Activated CD8-positive, alpha-beta memory T cell treated with anti-CD3 and anti-CD28 coated beads, Interleukin-2, amount 50 U/mL, for 1 hour (primary cell): ENCODE measurements at regions not wholly inside any gene's neighbourhood (a gene's known extent, or its start where the extent isn't known, plus 50 kb on each side); places are given as distances from the start of the nearest gene placed in this dataset.

Experiments
- DNase-seq: peaks from one replicate; pipeline ENCODE4 v3.0.0-alpha.2; 2020; ENCODE audit errors: extremely low read depth

DNA sequence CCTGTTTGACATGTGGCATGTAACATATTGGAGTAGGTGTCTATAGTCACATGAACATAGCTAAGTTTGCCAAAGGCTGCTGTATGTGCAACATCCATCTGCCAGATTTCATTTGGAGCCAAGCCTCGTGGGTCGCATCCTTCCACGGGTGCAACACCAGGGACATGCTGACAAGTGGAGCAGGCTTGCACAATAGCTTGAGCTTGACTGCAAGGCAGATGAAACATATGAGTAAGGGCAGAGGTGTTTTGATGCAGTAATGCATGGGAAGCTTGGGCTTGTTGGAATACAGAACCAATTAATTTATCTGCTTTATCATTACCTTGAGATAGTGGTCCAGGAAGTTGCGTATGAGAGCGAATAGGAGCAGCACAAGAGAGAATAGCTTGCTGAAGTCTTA, 74.1 kb upstream of the BTN3A2 start:
- no peak for DNase-seq

GRCh38 chr6:26292709-26293108, 72.3 kb upstream of the BTN3A2 start:
- no peak for DNase-seq

- no peak for DNase-seq
These were observed 70.7 kb upstream of the BTN3A2 start for GRCh38 chr6:26294302-26294701.

- no peak for DNase-seq
These were observed 69.1 kb upstream of the BTN3A2 start for GRCh38 chr6:26295691-26296555.

- no peak for DNase-seq
These were observed 68.5 kb upstream of the BTN3A2 start for GRCh38 chr6:26296556-26296856.

- no peak for DNase-seq
These were observed 67.9 kb upstream of the BTN3A2 start for GRCh38 chr6:26296857-26297648.

DNA sequence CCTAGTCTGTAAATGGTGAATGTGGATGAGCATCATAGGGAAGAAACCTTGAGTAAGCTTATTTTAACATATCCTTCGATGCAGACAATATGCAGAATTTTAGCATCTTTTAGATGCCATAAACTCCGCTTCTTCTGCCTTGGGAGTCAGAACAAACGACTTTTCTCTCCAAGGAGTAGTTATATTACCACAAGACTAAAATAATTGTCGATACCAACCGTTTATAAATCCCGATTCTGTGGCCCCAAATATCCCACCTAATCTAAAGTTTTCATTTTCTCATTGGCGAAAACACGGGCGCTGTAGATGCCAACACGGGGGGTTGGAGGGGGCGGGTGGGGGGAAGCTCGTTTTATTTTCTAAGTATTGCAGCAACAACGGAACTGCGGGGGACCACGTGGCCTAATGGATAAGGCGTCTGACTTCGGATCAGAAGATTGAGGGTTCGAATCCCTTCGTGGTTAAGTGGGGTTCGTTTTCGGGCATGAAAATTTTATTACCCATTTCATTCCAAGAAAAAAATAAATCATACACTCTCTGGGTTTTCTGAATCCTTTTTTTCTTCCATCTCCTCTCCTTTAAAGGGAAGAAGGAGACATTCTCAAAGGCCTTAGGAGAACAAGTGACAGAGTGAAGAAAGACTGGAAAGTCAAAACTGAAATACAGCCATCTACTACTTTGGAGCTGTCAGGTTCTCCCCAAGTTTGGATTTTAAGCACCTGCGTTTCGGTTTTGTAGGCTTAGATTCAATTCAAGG, 65.5 kb upstream of the BTN3A2 start:
- no peak for DNase-seq

DNA sequence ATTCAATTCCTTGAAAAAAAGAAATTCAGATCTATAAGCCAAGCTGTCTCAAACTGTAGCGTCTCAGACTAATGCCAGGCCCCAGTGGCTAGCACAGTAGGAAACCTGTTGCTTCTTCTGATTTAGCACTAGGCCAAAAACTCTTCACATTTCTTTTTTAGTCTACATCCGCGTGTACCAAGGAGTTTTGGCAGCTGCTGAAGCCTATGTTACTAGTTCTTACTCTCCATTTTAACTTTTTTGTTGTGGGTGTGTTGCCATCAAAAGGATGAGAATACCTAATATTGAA, 65.0 kb upstream of the BTN3A2 start:
- DNase-seq: no peak

- DNase-seq: no peak
These were observed 64.6 kb upstream of the BTN3A2 start for GRCh38 chr6:26300359-26300758.

DNA sequence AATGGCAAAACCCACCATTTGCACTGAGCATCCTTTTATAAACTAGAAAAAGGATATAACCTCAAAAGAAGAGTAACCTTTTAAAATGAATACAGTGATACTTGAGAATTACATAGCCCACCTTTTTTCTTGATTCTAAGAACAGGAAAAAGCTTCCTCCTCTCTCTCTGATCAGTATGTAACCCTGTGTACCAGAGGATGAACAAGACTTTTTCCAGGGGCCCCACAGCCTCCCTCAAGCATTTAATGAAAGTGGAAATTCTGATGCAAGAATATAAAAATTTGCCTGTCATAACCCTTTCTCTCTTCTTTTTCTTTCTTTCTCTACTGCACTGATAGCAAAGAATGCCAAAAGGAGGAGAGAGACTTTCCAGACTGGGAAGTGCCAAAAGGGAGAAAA, 64.2 kb upstream of the BTN3A2 start:
- DNase-seq: no peak

- DNase-seq: no peak
These were observed 63.4 kb upstream of the BTN3A2 start for GRCh38 chr6:26301638-26302037.

- no peak for DNase-seq
These were observed 61.9 kb upstream of the BTN3A2 start for GRCh38 chr6:26302941-26303559.

- DNase-seq: no peak
These were observed 60.7 kb upstream of the BTN3A2 start for GRCh38 chr6:26304213-26304796.

- no peak for DNase-seq
These were observed 60.0 kb upstream of the BTN3A2 start for GRCh38 chr6:26304797-26305640.

DNA sequence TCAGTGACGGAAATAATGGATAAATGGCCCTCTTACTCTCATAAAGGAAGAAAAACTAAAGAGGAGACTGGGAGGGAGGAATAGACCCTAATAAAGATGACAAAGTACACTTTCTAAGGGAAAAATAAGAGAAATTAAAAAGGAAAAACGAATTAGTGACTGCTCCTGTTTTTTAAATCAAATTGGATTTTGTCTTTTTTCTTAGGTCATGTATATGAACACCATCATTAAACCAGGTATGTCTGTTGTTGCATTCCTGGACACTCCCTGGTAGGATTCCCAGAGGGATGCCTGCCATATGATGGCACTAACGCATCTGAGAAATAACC, 59.4 kb upstream of the BTN3A2 start:
- DNase-seq: no peak

- no peak for DNase-seq
These were observed 58.8 kb upstream of the BTN3A2 start for GRCh38 chr6:26306232-26306631.

GRCh38 chr6:26307850-26308249, 57.1 kb upstream of the BTN3A2 start:
- no peak for DNase-seq

DNA sequence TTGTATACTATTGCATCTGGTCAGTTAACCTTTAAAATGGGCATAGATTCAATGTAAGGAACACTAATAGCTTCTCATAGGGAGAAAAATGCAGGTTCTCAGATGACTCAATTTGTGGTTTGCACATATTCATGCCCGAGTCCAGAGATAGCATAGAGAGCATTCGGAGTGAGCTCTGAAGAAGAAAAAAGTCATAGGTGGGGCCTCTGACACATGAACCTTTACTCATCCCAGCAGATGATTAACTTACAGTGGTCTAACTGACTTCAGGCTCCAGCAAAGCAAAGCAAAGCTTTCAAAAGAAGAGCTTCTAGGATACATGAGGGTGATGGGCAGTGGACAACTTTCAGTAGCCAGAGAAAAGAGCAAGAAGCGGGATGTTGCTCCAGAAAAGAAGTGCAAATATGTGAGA, 55.3 kb upstream of the BTN3A2 start:
- no peak for DNase-seq

DNA sequence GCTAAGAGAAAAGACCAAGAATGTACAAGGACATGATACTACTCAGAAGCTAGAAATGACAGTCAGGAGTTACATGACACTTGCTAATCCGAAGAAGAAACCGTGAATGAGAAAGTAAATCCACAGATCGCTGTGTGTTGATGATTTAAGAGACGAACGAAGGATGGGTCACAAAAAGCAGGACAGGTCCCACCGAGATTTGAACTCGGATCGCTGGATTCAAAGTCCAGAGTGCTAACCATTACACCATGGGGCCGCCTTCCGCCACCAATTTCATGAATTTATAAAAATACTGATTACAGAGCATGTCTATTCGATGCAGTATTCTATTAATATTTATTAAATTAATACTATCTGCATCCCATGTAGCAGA, 54.0 kb upstream of the BTN3A2 start:
- no peak for DNase-seq

- no peak for DNase-seq
These were observed 53.5 kb upstream of the BTN3A2 start for GRCh38 chr6:26311385-26312095.

- no peak for DNase-seq
These were observed 52.9 kb upstream of the BTN3A2 start for GRCh38 chr6:26312096-26312463.
